GM10266 (cell line): ENCODE measurements at regions not wholly inside any gene's neighbourhood (a gene's known extent, or its start where the extent isn't known, plus 50 kb on each side); places are given as distances from the start of the nearest gene placed in this dataset.

Experiments
- DNase-seq: peaks from one replicate; pipeline ENCODE4 v3.0.0; 2012; ENCODE audit errors: extremely low spot score
- TF ChIP-seq, protein P1 (sequence below): IDR thresholded peaks from 2 replicates; pipeline ENCODE4 v1.5.1; 2012; ENCODE audit warnings: mild to moderate bottlenecking, low read depth; ENCODE audit not compliant: control insufficient read depth, insufficient read depth; ENCODE audit errors: missing control alignments

DNA sequence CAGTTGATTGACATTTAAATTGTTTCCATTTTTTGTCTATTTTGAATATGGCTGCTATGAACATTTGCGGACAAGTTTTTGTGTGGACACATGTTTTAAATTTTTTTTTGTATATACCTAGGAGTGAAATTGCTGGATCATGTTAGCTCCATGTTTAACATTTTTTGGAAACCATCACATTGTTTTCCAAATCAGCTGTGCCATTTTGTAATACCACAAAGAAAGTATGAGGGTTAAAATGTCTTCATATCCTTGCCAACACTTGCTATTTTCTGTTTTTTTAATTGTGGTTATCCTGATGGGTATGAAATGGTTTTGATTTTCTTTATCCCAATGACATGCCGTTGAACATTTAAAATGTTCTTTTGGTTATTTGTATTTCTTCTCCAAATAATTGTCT lies 52.1 kb downstream of the CARTPT start:
- TF ChIP-seq, protein P1, sequence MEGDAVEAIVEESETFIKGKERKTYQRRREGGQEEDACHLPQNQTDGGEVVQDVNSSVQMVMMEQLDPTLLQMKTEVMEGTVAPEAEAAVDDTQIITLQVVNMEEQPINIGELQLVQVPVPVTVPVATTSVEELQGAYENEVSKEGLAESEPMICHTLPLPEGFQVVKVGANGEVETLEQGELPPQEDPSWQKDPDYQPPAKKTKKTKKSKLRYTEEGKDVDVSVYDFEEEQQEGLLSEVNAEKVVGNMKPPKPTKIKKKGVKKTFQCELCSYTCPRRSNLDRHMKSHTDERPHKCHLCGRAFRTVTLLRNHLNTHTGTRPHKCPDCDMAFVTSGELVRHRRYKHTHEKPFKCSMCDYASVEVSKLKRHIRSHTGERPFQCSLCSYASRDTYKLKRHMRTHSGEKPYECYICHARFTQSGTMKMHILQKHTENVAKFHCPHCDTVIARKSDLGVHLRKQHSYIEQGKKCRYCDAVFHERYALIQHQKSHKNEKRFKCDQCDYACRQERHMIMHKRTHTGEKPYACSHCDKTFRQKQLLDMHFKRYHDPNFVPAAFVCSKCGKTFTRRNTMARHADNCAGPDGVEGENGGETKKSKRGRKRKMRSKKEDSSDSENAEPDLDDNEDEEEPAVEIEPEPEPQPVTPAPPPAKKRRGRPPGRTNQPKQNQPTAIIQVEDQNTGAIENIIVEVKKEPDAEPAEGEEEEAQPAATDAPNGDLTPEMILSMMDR = no peak
- no peak for DNase-seq

DNA sequence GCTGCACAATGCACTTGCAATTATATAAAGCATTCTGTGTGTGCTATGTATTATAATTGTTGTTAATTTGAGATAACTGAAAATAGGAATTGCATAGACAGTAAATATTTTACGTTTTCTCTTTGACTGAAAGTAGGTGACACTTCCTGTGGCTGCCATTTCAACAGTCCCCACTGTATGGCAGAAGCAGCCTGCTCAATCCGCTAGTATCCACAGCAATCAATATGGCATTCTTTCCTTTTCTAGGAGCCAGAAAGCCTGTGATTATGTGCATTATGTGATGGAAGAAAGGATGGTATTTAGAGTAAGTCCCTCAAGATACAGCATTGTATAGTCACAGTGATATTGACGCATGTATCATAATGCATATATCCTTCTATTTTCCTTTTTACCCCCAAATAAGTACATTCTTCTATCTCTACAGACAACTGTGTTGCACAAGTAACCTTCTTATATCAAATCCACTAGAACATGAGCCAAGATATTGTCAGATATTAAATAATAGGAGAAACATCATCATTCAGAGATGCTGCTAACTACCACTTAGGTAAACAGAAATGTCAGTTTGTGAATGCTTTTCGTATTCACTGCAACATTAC lies 59.7 kb downstream of the CARTPT start:
- DNase-seq = no peak

DNA sequence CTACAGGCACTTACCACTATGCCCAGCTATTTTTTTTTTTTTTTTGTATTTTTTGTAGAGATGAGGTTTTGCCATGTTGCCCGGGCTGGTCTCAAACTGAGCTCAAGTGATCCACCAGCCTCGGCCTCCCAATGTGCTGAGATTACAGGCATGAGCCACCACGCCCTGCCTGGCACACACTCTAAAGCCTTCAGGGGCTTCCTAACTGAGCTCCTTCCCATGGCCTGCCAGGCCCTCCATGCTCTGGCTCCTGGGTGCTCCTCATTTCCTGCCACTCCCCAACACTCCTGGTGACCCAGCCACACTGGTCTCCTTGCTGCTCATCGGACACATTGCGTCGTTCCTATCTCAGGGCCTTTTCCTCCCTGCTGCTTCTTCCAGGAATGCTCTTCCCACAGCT lies 61.5 kb downstream of the CARTPT start:
- TF ChIP-seq, protein P1 = no peak
- no peak for DNase-seq

More for the DNA sequence above, 59.7 kb downstream of the CARTPT start:
- TF ChIP-seq, protein P1 = no peak

DNA sequence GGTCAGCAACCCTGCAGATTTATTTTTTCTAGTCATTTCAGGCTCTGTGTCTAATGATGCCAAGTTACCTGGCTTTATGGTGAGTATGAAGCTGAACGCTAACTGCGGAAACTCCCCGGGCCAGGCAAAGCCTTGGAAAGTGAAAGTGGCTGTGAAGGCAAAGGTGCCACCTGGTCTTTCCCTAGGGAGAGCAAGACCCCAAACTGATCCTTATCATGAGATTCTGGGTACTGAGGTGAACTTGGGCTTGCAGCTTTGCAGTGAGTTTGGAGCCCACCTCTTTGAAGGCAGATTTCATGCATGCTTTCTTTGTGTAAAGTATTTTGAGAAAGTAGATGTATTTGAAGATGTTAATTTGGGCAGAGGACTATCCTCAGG lies 63.3 kb downstream of the CARTPT start:
- DNase-seq = no peak
- TF ChIP-seq, protein P1 = no peak

DNA sequence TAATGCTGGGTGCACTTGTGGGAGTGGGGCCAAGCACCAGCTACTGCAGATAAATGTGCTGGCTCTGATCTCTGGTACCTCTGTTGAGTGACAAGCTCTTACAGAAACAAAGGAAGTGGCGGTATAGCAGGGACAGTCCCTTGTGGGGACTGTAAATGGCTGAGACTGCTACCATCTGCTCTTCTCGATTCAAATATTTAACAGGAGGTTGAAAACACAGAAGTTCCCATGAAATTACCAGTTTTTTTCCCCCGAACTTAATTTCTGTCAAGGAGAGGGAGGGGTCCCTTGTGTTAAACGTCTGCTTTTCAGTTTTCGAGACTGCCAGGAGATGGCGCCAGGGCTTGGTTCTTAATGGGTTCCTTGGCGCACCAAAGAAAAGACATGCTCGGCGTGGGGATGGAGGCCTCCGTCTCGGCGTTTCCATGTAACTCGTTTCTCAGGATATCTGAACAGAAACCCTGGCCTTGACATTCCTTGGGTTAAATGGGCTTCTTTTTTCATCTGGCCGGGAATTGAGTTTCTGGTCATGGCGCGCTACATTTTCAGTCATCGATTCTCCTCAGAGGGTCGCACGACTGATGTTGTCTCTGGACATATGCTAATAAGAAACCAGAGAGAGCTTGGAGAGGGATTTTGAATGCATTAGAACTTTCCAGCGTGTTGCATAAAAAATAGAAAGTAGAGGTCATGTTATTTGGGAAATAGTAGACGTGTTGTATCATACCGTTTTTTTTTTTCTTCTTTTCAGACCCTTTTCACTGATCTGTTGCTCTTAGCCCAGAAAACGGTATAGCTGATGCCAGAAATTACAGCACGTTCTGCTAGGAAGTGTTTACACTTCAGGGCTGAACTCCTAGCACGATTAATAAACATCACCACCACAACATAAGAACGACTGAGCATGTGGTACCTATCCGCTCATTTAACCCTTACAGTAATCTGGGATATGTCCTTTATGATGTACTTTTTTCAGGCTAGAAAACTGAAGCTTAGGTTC lies 64.0 kb downstream of the CARTPT start:
- TF ChIP-seq, protein P1 = peak; percentile 65
- DNase-seq = peak; percentile 77

DNA sequence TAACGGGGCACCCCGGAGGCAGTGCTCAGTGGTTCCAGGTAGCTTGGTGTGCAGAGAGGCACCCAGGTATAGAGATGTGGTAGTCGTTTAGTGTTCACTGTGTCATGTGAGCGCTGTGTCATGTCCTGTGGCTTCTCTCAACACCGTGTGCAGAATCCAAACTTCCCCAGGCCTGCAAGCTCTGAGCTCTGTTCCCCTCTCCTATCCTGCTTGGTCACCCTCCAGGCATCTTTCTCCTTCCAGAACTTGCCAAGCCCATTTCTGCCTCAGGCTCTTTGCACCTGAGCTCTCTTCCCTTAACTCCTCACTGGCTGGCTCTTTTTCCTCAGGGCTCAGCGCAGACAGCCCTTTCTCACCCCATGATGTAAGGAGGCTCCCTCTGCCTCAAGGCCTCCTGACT lies 64.8 kb downstream of the CARTPT start:
- TF ChIP-seq, protein P1 = no peak
- no peak for DNase-seq
